ENCODE measurements at regions not wholly inside any gene's neighbourhood (a gene's known extent, or its start where the extent isn't known, plus 50 kb on each side); places are given as distances from the start of the nearest gene placed in this dataset.
A peak's percentile ranks its signal among the peaks of the same experiment; 100 is the strongest.

GRCh38 chr12:75974323-75975187, 57.0 kb downstream of the PHLDA1 start:
- no peak for DNase-seq (ENCODE audit: low read depth in 4 of 4, low spot score in 2 of 4)

DNA sequence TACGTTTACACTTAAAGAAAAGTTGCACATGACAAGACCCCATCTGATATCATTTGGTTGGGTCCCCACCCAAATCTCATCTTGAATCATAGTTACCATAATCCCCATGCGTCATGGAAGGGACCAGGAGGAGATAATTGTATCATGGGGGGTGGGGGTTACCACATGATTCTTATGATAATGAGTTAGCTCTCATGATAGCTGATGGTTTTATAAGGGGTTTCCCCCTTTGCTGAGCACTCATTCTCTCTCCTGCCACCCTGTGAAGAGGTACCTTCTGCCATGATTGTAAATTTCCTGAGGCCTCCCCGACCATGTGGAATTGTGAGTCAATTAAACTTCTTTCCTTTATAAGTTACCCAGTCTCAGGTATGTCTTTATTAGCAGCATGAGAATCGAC, 60.3 kb downstream of the PHLDA1 start:
- DNase-seq (ENCODE audit: low read depth in 4 of 4, low spot score in 2 of 4) = no peak

DNA sequence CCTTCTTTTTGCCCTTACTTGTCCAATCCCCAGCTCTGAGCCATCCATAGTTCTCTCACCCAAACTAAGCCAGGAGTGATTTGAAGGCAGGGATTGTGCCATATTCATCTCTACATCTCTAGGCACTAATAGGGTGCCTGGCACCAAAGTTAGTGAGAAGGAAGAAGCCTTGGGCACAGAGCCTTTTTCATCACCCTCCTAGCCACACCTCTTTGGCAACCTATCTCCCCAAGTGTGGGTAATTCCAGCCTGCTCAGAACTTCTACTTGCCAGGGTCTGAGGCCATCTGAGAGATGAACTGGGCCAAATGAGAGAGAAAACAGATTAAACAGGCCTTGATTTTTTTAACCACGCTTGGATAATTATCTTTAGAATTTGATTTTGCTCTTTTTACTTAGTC, 61.3 kb downstream of the PHLDA1 start:
- DNase-seq (ENCODE audit: low read depth in 4 of 4, low spot score in 2 of 4) = no peak

DNA sequence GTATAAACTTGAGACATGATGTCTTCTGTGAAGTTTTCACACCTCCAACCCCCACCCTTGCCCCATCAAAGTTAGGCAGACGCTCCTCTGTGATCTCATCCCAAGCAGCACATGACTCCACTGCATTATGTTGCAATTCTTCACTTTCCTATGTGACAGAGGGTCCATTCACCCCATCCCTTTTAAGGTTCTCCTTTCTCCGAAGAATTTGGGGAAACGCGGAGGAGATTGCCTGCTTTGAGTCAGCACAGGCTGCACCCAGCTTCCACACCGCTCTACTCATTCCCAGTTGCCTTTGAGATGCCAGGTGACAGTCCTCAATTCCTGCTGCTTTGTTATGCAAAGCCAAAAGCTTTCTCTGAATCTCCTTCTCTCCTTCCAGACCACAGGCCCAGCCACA, 61.8 kb downstream of the PHLDA1 start:
- no peak for DNase-seq (ENCODE audit: low read depth in 4 of 4, low spot score in 2 of 4)

GRCh38 chr12:75965661-75966060, 65.9 kb downstream of the PHLDA1 start:
- DNase-seq (ENCODE audit: low read depth in 4 of 4, low spot score in 2 of 4) = no peak

DNA sequence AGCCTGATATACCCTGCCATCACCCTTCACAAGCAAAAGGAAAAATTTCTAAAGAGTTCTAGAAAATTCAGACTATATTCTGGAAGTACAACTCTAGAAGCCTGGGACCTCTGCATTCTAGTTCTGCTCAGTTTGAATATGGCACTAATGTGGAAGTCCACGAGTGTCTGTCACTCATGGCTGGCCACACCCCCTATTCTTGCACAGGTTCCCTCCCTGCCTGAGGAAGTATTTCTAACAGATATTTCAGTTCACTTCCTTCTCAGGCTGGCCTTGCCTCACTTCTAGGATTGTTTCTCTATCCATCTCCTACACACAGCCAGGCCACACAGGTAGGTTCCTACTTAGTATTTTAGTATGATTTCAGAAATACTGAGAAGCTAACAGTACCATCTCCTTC, 67.4 kb downstream of the PHLDA1 start:
- DNase-seq (ENCODE audit: low read depth in 4 of 4, low spot score in 2 of 4) = no peak

GRCh38 chr12:75961878-75962277, 69.7 kb downstream of the PHLDA1 start:
- no peak for DNase-seq (ENCODE audit: low read depth in 4 of 4, low spot score in 2 of 4)

DNA sequence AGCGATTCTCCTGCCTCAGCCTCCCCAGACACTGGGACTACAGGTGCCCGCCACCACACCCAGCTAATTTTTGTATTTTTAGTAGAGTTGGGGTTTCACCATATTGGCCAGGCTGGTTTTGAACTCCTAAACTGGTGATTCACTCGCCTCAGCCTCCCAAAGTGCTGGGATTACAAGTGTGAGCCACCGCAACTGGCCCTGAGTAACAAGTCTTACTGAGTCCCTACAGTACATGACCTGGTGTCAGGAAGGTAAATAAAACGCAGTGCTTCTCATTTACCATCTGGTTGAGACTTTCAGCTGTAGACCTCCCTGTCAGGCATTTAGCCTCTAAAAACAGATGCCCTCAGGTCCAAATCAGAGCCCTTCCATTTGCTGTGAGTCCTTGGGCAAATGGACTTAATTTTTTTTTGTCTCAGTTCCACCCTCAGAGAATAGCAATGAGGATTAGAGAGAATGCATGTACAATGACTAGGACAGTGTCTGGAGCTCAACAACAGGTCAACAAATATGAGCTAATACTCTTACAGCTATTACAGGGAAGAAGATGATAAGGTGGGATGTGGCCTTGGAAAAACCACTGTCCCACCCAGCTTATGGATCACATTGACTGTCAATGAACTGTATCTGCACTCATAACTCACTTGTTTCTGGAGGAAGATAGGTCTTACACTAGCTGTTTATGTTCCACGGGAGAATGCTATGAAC, 70.5 kb downstream of the PHLDA1 start:
- no peak for DNase-seq (ENCODE audit: low read depth in 4 of 4, low spot score in 2 of 4)

- peak in 1 of 4 donors; percentile 49 for DNase-seq (ENCODE audit: low read depth in 4 of 4, low spot score in 2 of 4)
These were observed 71.3 kb downstream of the PHLDA1 start for GRCh38 chr12:75960086-75960910.

DNA sequence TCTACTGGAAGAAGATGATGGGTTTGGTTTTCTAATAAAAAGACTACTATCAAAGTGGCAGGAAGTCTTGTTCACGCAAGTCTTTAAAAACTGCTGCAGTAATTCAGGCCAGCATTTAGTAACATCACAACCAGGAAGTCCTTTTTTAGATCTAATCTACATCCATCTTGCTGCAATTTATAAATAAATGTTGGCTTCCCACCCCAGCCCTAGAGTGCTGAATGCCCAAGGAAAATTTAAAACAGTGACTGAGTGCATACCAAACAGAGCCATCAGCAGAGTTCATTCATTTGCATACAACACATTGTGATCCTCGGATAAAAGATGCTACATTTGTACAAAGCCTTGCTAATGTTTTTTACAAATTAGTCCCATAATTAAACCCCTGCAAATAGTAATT, 72.1 kb downstream of the PHLDA1 start:
- DNase-seq (ENCODE audit: low read depth in 4 of 4, low spot score in 2 of 4) = no peak

DNA sequence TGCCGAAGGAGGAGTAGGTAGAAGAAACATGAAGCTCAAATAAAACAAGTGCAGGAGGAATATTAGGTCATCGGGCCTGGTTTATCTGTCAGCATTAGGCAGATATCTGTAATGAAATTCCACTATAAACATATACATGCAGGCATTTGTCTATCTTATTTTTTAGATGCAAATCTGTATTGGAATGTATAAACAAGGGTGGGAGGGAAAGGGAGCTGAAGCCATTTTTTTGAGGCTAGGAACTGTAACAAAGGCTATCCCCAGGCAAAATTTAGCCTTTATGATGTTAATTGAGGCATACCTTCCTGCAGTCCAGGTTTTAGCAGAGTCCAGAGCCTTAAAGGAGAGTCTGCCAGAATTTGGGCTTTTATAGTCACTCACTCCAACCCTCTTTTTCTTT, 72.5 kb downstream of the PHLDA1 start:
- DNase-seq (ENCODE audit: low read depth in 4 of 4, low spot score in 2 of 4) = no peak

GRCh38 chr12:75955251-75955650, 76.3 kb downstream of the PHLDA1 start:
- no peak for DNase-seq (ENCODE audit: low read depth in 4 of 4, low spot score in 2 of 4)

GRCh38 chr12:75954749-75955148, 76.8 kb downstream of the PHLDA1 start:
- DNase-seq (ENCODE audit: low read depth in 4 of 4, low spot score in 2 of 4) = no peak

DNA sequence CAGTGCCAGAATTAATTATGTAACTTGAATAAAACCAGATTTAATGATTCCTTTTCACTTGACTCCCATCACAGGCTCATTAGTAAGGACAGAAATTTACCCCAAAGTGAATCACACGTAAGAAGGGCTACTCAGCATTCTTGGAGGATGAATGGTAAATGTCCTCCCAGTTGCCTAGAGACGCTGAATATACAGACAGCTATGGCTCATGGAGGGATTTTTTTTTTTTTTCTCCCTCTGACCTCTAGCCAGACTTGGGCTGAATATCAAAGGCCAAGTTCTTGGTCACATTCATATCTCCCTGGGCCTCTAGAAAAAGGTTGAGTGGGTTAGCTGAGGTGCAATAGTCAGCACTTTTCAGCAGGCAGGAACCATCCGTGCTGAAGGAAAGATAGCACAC, 77.5 kb downstream of the PHLDA1 start:
- no peak for DNase-seq (ENCODE audit: low read depth in 4 of 4, low spot score in 2 of 4)

DNA sequence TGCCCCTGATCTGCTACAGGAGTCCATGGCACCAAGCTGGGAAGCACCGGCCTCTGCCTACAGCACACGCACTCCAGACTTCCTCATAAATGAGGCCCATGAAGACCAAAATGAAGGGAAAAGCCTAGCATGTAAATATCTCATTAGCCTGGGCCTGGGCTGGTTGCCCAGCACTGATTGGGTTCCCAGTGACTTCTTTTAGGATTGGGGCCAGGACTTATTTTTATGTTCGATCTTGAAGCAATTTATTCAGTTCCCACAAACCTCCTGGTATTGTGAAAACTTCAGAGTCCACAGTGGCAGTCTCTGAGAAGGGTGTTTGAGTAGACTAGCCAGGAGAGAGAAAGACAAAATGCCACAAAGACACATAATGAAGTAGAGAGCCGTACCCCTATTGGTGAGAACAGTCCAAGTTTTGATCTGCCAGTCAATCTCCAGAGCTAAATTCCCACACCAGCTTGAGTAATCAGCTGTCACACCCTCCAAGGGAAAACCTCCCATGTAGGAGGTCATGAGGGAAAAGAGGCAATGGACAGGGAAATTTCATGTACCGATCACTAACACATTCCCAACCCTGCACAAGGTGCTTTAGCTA, 78.2 kb downstream of the PHLDA1 start:
- DNase-seq (ENCODE audit: low read depth in 4 of 4, low spot score in 2 of 4) = no peak

GRCh38 chr12:75951399-75952278, 79.9 kb downstream of the PHLDA1 start:
- no peak for DNase-seq (ENCODE audit: low read depth in 4 of 4, low spot score in 2 of 4)

- no peak for DNase-seq (ENCODE audit: low read depth in 4 of 4, low spot score in 2 of 4)
These were observed 84.3 kb downstream of the PHLDA1 start for GRCh38 chr12:75947156-75947723.

GRCh38 chr12:75945581-75945980, 86.0 kb downstream of the PHLDA1 start:
- DNase-seq (ENCODE audit: low read depth in 4 of 4, low spot score in 2 of 4) = no peak

GRCh38 chr12:75944905-75945432, 86.6 kb downstream of the PHLDA1 start:
- no peak for DNase-seq (ENCODE audit: low read depth in 4 of 4, low spot score in 2 of 4)

Measured in left renal cortex interstitium (tissue), 4 donors.